ENCODE measurements at regions not wholly inside any gene's neighbourhood (a gene's known extent, or its start where the extent isn't known, plus 50 kb on each side); places are given as distances from the start of the nearest gene placed in this dataset.

GRCh38 chr2:67571785-67572718 lies 174.9 kb downstream of the ETAA1 start:
- Histone ChIP-seq H3K27ac (ENCODE audit: control insufficient read depth, insufficient read depth) (no peak overlapping the region), H3K4me3 (no peak overlapping the region), H3K36me3 (ENCODE audit: control insufficient read depth in 2 of 2, insufficient read depth in 2 of 2, low read length in 1 of 2) (no peaks in the 10 kb centered on the region), H3K27me3 (replicated peaks in 1 of 2; ENCODE audit: control insufficient read depth in 2 of 2, insufficient read depth in 2 of 2, low read length in 1 of 2) (no peaks in the 10 kb centered on the region), H4K20me1 (ENCODE audit: control insufficient read depth, insufficient read depth) (no peaks in the 10 kb centered on the region), H3K9me3 (replicated peaks; ENCODE audit: control insufficient read depth, insufficient read depth, low read length) (no peaks in the 10 kb centered on the region), H3K9ac (ENCODE audit: control insufficient read depth, insufficient read depth, low read length) (no peak overlapping the region), H3K4me2 (ENCODE audit: control insufficient read depth, insufficient read depth) (no peak overlapping the region), H3K4me1 (ENCODE audit: control insufficient read depth, insufficient read depth, low read length) (no peaks in the 10 kb centered on the region), H2AFZ (ENCODE audit: control insufficient read depth, low read depth, low read length) (no peak overlapping the region), H3K79me2 (ENCODE audit: control insufficient read depth, insufficient read depth, low read length) (no peaks in the 10 kb centered on the region)
- intact Hi-C loops (cut with micrococcal nuclease; ENCODE audit: unreplicated experiment) (no loop called here), in situ Hi-C loops (cut with MboI) (no loop called here)
- DNase-seq (ENCODE audit: low read depth, low spot score): no peak
- SMC1A ChIA-PET (ENCODE audit: uncharacterized antibody, unreplicated experiment): no interaction called here
- CTCF ChIA-PET: interaction anchor here (1.7 kb wide), 1 partner anchor 11 kb away, joined by 4 read pairs; no protein-coding TSS in a partner anchor
- RAD21 ChIA-PET (ENCODE audit: unreplicated experiment): no interaction called here
- POLR2A ChIA-PET: no interaction called here
- BruUV-seq (replicated peaks): no TSS peak
- no peak for FAIRE-seq
- ATAC-seq: no peak
- TF ChIP-seq NR2C1 (IDR thresholded peaks at IDR 0.05): no peak
- TF ChIP-seq BCL3 (IDR thresholded peaks at IDR 0.05; ENCODE audit: borderline replicate concordance, insufficient read depth, low read depth, low read length, poor library complexity, severe bottlenecking): no peak
- no peak for TF ChIP-seq USF2 (IDR thresholded peaks at IDR 0.05; ENCODE audit: borderline replicate concordance, low read depth, low read length)
- TF ChIP-seq PAX5 (IDR thresholded peaks at IDR 0.05; ENCODE audit: borderline replicate concordance, low read depth, low read length): no peak
- TF ChIP-seq ATF7 (IDR thresholded peaks at IDR 0.05; ENCODE audit: low read depth): no peak
- no peak for TF ChIP-seq HDAC2 (IDR thresholded peaks at IDR 0.05)
- no peak for TF ChIP-seq RUNX3 (IDR thresholded peaks at IDR 0.05; ENCODE audit: low read length)
- TF ChIP-seq E2F8 (IDR thresholded peaks at IDR 0.05; ENCODE audit: low read depth, partially characterized antibody): no peak
- TF ChIP-seq NKRF (conservative IDR thresholded peaks at IDR 0.05): no peak
- no peak for TF ChIP-seq STAT3 (IDR thresholded peaks at IDR 0.05; ENCODE audit: low read depth, low read length)
- no peak for TF ChIP-seq SIX5 (IDR thresholded peaks at IDR 0.05; ENCODE audit: low read depth, low read length, severe bottlenecking)
- TF ChIP-seq IRF4 (IDR thresholded peaks at IDR 0.05; ENCODE audit: low read depth, low read length): no peak
- TF ChIP-seq CBX3 (IDR thresholded peaks at IDR 0.05; ENCODE audit: borderline replicate concordance, low read depth): no peak
- TF ChIP-seq WRNIP1 (IDR thresholded peaks at IDR 0.05; ENCODE audit: borderline replicate concordance, low read depth, low read length): no peak
- no peak for TF ChIP-seq ZNF24 (IDR thresholded peaks at IDR 0.05)
- no peak for TF ChIP-seq ETV6 (conservative IDR thresholded peaks at IDR 0.05 in 1 of 2, IDR thresholded peaks at IDR 0.05 in 1 of 2; ENCODE audit: borderline replicate concordance in 1 of 2, low read depth in 1 of 2)

All from GM12878 (cell line).